Effector memory CD4-positive, alpha-beta T cell (primary cell): ENCODE measurements at regions not wholly inside any gene's neighbourhood (a gene's known extent, or its start where the extent isn't known, plus 50 kb on each side); places are given as distances from the start of the nearest gene placed in this dataset.

Source experiments
- DNase-seq, 3 donors: peaks; one replicate each; pipeline ENCODE4 v3.0.0-alpha.2; 2020
- H3K27ac ChIP-seq: 2 replicates; pipeline ENCODE4 v1.7.0; 2013; ENCODE audit warnings: mild to moderate bottlenecking, low read length, moderate library complexity; ENCODE audit not compliant: insufficient read depth, poor library complexity, severe bottlenecking
- H3K27me3 ChIP-seq: replicated peaks from 2 replicates; pipeline ENCODE4 v1.7.0; 2013; ENCODE audit warnings: mild to moderate bottlenecking, low read length; ENCODE audit not compliant: insufficient read depth, control insufficient read depth, poor library complexity, severe bottlenecking
- H3K36me3 ChIP-seq: 2 replicates; pipeline ENCODE4 v1.7.0; 2013; ENCODE audit warnings: mild to moderate bottlenecking, low read length, moderate library complexity; ENCODE audit not compliant: control insufficient read depth, insufficient read depth
- H3K4me1 ChIP-seq: 2 replicates; pipeline ENCODE4 v1.7.0; 2013; ENCODE audit warnings: low read length, mild to moderate bottlenecking; ENCODE audit not compliant: control insufficient read depth, insufficient read depth, poor library complexity, severe bottlenecking
- H3K4me3 ChIP-seq: 2 replicates; pipeline ENCODE4 v1.7.0; 2013; ENCODE audit warnings: low read length, low read depth, mild to moderate bottlenecking; ENCODE audit not compliant: insufficient read depth, poor library complexity, severe bottlenecking
- H3K9me3 ChIP-seq: 2 replicates; pipeline ENCODE4 v1.7.0; 2013; ENCODE audit warnings: mild to moderate bottlenecking, low read length, moderate library complexity; ENCODE audit not compliant: control insufficient read depth

DNA sequence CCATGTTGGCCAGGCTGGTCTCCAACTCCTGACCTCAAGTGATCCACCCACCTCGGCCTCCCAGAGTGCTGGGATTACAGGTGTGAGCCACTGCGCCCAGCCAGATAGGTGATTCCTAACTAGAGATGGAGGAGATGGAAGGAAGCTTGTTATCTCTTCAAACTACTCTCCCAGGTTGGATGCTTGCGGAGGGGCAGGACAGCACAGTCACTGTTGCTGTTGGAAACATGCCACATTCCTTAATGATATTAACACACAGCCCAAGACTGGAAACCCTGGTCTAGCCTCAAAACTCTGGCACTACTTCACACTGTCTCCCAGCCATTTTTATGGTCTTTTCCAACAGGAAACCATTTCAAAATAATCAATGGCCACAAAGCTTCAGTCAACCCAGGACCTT lies 468.8 kb upstream of the NRP1 start:
- no peak overlapping the region for H3K4me3 ChIP-seq
- no peaks in the 10 kb centered on the region for H3K27me3 ChIP-seq
- H3K4me1 ChIP-seq = no peaks in the 10 kb centered on the region
- DNase-seq = no peak
- H3K9me3 ChIP-seq = no peaks in the 10 kb centered on the region
- H3K36me3 ChIP-seq = no peaks in the 10 kb centered on the region
- H3K27ac ChIP-seq = no peak overlapping the region

DNA sequence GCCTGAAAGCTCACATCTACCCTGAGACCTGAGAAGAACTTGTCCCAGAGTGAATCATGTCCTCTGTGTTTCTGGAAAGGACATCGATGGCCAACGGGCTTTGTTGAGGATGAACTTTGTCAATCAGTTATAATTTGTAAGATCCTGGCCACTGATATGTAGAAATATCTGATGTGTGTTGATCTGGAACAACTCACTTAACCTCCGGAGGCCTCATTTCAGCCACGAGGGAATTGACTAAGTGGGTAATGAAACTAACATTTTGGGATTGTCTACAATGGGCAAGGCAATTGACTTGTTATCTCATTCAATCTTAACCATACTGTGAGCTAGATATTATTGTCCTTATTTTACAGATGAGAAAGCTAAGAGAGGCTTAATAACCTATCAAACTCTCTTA lies 468.1 kb upstream of the NRP1 start:
- H3K4me1 ChIP-seq = no peaks in the 10 kb centered on the region
- H3K36me3 ChIP-seq = no peaks in the 10 kb centered on the region
- H3K27me3 ChIP-seq = no peaks in the 10 kb centered on the region
- H3K27ac ChIP-seq = no peak overlapping the region
- DNase-seq = no peak
- no peak overlapping the region for H3K4me3 ChIP-seq
- H3K9me3 ChIP-seq = no peaks in the 10 kb centered on the region

DNA sequence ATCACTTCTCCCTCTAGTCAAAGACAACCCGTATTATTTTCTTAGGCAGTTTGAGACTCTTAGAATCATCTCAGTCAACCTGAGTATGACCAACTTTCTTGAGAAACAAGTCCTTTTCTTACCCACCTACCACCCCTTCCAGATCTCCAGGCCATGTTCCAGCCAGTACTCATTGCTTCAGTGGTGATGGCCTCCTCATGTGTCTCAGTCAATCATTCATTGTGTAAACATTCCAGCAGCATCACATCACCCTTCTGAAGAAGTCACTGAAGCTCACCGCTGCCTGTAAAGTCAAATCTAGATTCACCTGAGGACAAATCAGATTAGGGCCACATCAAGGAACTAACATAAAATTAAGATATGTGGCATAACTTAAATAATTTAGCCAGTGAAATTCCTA lies 467.2 kb upstream of the NRP1 start:
- Histone ChIP-seq H3K36me3 (no peaks in the 10 kb centered on the region), H3K27ac (no peak overlapping the region), H3K4me1 (no peaks in the 10 kb centered on the region), H3K27me3 (no peaks in the 10 kb centered on the region), H3K4me3 (no peak overlapping the region), H3K9me3 (no peaks in the 10 kb centered on the region)
- DNase-seq = no peak

DNA sequence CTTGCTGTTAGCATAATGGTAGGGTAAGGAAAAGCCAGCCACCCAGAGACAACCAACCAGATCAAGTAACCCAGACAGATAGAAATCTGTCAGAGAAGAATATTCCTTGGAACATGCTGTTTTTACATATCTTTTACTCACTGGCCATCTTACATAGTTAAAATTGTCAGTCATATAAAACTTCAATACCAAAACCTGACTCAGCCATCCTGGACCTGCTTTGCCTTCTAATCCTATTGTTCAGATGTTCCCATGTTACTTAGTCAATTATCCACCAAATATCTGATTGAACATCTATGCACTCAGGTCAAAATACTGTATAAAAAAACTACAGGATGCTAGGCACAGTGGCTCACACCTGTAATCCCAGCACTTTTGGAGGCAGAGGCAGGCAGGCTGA lies 466.5 kb upstream of the NRP1 start:
- H3K36me3 ChIP-seq = no peaks in the 10 kb centered on the region
- no peak overlapping the region for H3K4me3 ChIP-seq
- H3K9me3 ChIP-seq = no peaks in the 10 kb centered on the region
- no peaks in the 10 kb centered on the region for H3K4me1 ChIP-seq
- H3K27me3 ChIP-seq = no peaks in the 10 kb centered on the region
- no peak for DNase-seq
- H3K27ac ChIP-seq = no peak overlapping the region

DNA sequence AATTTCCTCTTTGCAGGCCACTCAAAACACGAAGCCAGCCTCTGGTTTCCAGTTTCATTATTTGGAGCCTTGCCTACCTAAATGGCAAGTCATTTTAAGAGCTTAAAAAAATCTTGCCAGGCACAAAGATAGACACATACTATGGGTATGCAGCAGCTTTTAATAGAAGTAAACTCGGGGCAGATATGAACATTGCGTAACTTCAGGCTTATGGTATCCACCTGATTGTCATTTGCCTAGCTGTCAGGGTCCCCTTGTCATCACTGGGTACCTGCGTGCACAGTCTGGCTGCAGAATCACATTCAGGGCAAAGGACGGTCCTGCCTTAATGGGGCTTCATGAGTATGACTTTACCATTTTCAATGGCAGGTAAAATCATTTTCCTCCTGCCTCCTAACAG lies 466.1 kb upstream of the NRP1 start:
- no peaks in the 10 kb centered on the region for H3K27me3 ChIP-seq
- no peak overlapping the region for H3K4me3 ChIP-seq
- no peaks in the 10 kb centered on the region for H3K36me3 ChIP-seq
- DNase-seq = no peak
- H3K4me1 ChIP-seq = no peaks in the 10 kb centered on the region
- H3K9me3 ChIP-seq = no peaks in the 10 kb centered on the region
- H3K27ac ChIP-seq = no peak overlapping the region

DNA sequence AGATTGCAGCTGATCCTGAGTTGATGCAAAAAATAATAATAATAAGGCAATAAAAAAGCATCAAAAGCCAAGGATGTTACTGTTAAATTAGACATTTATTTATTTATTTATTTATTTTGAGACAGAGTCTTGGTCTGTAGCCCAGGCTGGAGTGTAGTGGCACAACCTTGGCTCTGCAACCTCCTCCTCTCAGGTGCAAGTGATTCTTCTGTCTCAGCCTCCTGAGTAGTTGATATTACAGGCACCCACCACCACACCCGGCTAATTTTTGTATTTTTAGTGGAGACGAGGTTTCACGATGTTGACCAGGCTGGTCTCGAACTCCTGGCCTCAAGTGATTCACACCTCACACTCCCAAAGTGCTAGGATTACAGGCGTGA lies 465.5 kb upstream of the NRP1 start:
- Histone ChIP-seq H3K27ac (no peak overlapping the region), H3K4me1 (no peaks in the 10 kb centered on the region), H3K27me3 (no peaks in the 10 kb centered on the region), H3K9me3 (no peaks in the 10 kb centered on the region), H3K4me3 (no peak overlapping the region), H3K36me3 (no peaks in the 10 kb centered on the region)
- no peak for DNase-seq

DNA sequence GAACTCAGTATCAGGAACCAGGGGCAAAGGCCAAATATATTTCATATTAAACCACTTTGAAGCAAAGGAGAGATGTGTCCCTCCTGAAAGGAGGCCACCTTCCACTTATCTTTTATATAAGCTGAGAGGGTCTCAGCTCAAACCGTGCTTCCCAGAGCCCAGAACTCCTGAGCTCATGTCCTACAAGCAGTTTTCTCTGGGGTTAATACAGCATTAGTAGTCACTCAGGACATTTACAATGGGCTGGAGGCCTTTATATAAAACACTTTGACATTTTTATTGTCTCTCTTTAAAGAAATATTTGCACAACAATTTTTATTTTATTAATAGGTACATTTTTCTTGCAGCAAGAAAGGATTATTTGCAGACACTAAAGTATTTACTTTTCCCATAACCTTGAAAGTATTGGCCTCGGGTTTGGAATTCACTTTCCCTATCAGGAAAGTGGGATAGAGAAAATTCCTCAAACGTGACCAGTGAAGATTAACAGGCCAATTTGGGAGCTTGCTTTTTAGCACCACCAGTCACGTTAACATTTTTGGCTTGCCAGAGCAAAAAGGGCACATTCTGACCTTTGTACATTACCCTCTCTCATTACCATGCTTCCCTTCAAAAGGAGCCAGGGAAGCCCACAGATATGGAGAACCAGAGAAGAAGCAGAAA lies 464.9 kb upstream of the NRP1 start:
- no peaks in the 10 kb centered on the region for H3K27me3 ChIP-seq
- no peak overlapping the region for H3K27ac ChIP-seq
- H3K9me3 ChIP-seq = no peaks in the 10 kb centered on the region
- no peak overlapping the region for H3K4me3 ChIP-seq
- no peaks in the 10 kb centered on the region for H3K36me3 ChIP-seq
- DNase-seq = no peak
- no peaks in the 10 kb centered on the region for H3K4me1 ChIP-seq

DNA sequence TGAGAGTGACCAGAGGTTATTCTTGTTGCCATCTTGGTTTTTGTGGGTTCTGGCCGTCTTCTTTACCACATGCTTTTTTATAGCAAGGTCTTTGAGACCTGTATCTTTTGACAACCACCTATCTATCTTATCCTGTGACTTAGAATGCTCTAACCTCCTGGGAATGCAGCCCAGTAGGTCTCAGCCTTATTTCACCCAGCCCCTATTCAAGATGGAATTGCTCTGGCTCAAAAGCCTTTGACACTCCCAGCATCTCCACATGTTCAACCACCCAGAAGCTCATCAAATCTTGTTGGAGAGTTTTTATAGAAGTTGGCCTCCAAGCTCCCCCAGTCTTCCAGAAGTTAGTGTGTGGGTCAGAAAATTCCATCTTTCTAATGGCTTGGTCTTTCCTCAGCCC lies 464.3 kb upstream of the NRP1 start:
- Histone ChIP-seq H3K27me3 (no peaks in the 10 kb centered on the region), H3K4me3 (no peak overlapping the region), H3K27ac (no peak overlapping the region), H3K4me1 (no peaks in the 10 kb centered on the region), H3K36me3 (no peaks in the 10 kb centered on the region), H3K9me3 (no peaks in the 10 kb centered on the region)
- DNase-seq = no peak

DNA sequence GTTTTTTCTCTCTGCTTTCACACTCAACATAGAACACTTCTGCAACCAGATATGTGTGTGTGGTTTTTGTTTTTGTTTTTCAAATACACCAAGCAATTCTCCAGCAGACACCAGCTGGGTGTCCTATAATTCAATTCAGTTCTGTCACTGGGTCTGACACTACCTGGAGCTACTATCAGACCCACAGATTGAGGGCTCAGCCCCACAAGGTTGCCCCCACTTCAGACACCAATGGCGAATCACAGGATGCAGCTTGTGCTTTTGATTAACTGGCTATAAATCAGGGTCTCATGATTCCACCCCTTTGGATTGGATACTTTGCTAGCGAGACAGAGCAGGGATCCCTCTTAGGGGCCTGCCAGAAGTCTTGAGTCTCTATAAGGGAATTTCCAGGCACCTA lies 462.2 kb upstream of the NRP1 start:
- Histone ChIP-seq H3K36me3 (no peaks in the 10 kb centered on the region), H3K9me3 (no peaks in the 10 kb centered on the region), H3K4me1 (no peaks in the 10 kb centered on the region), H3K27ac (no peak overlapping the region), H3K4me3 (no peak overlapping the region), H3K27me3 (no peaks in the 10 kb centered on the region)
- DNase-seq = no peak

DNA sequence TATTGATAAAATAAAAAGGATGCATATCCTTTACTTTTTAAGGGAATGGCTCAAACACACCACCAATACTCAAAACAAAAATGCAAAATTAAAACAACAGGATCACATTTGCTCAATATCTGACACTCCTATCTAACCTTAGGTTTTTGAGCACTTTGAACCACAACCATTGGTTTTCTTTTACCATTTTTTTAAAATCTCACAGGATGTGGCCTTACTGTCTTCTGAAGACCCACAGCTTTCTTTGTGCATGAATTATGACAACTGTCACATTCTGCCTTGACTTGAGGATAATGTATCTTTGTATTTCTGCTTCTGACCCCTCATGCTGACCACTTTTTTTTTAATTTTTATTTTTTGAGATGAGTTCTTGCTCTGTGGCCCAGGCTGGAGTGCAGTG lies 461.1 kb upstream of the NRP1 start:
- H3K27me3 ChIP-seq = no peaks in the 10 kb centered on the region
- H3K4me3 ChIP-seq = no peak overlapping the region
- no peaks in the 10 kb centered on the region for H3K9me3 ChIP-seq
- no peaks in the 10 kb centered on the region for H3K36me3 ChIP-seq
- H3K27ac ChIP-seq = no peak overlapping the region
- H3K4me1 ChIP-seq = no peaks in the 10 kb centered on the region
- no peak for DNase-seq

DNA sequence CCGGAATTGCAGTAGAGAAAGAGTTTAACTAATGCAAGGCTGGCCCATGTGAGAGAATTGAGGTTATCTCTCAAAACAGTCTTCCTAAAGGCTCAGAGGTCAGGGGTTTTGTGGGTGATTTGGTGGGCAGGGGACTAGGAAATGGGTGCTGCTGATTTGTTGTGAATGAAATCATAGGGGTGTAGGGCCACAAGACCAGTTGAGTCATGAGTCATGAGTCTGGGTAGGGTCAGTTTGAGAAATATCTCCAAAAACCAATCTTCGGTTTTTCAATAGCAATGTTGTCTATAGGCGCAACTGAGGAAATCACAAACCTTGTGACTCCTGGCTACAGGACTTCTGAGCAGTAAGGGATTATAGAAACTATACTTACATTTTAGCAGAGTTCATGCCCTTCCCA lies 460.0 kb upstream of the NRP1 start:
- DNase-seq = no peak
- Histone ChIP-seq H3K27me3 (no peaks in the 10 kb centered on the region), H3K4me1 (no peaks in the 10 kb centered on the region), H3K27ac (no peak overlapping the region), H3K4me3 (no peak overlapping the region), H3K36me3 (no peaks in the 10 kb centered on the region), H3K9me3 (no peaks in the 10 kb centered on the region)
